Esophagus squamous epithelium (tissue), 5 donors: ENCODE measurements at regions not wholly inside any gene's neighbourhood (a gene's known extent, or its start where the extent isn't known, plus 50 kb on each side); places are given as distances from the start of the nearest gene placed in this dataset.

Source experiments
- DNase-seq: peaks from one replicate; lab custom pipeline; 2025; lab: John Stamatoyannopoulos, UW
- H3K27ac ChIP-seq, 4 donors: fragments of 200-600 bp; sonication (generic); one replicate each; pipeline ENCODE4 v1.5.1; 2016 to 2019; ENCODE audit warnings: mild to moderate bottlenecking in 1 of 4
- H3K27me3 ChIP-seq, 4 donors: fragments of 200-600 bp; sonication (generic); 1 replicate in 3 of 4; 2 replicates in 1 of 4; pipeline versions ENCODE4 v1.5.1 to v1.6.0; 2017 to 2021; ENCODE audit warnings: antibody characterized with exemption in 1 of 4
- H3K36me3 ChIP-seq, 3 donors: fragments of 200-600 bp; sonication (generic); one replicate each; pipeline ENCODE4 v1.5.1; 2016 to 2019
- H3K4me1 ChIP-seq, 3 donors: fragments of 200-600 bp; sonication (generic); one replicate each; pipeline ENCODE4 v1.5.1; 2017 to 2019
- H3K4me3 ChIP-seq, 4 donors: fragments of 200-600 bp; sonication (generic); 1 replicate in 3 of 4; 2 replicates in 1 of 4; pipeline ENCODE4 v1.5.1; 2016 to 2019; ENCODE audit warnings: mild to moderate bottlenecking in 2 of 4, moderate library complexity in 1 of 4
- H3K9me3 ChIP-seq, 3 donors: fragments of 200-600 bp; sonication (generic); one replicate each; pipeline ENCODE4 v1.5.1; 2016 to 2019
- CTCF ChIP-seq, 6 experiments: fragments of 450-650 bp in 4 of 6; fragments of 200-600 bp in 2 of 6; sonication (generic) in 2 of 6; IDR thresholded peaks; one replicate each; pipeline ENCODE4 v1.5.1; 2016 to 2019; ENCODE audit warnings: antibody characterized with exemption in 6 of 6, mild to moderate bottlenecking in 4 of 6, moderate library complexity in 4 of 6
- POLR2A ChIP-seq, 4 donors: fragments of 450-650 bp; IDR thresholded peaks; one replicate each; pipeline ENCODE4 v1.6.1; 2017; ENCODE audit warnings: antibody characterized with exemption in 4 of 4, mild to moderate bottlenecking in 4 of 4, moderate library complexity in 3 of 4
- WGBS, 2 donors: methylation state at CpG; one replicate each; pipeline ENCODE4 v1.1.5; 2018; 5-methylcytosine and 5-hydroxymethylcytosine counted together
- intact Hi-C: fragments of 100-400 bp; cut with DNase I; formaldehyde crosslinking; loops from one replicate; pipeline ENCODE4 v1.15.0; 2022
- donor health status: DM: yes; HTN: yes; CAD: no.

DNA sequence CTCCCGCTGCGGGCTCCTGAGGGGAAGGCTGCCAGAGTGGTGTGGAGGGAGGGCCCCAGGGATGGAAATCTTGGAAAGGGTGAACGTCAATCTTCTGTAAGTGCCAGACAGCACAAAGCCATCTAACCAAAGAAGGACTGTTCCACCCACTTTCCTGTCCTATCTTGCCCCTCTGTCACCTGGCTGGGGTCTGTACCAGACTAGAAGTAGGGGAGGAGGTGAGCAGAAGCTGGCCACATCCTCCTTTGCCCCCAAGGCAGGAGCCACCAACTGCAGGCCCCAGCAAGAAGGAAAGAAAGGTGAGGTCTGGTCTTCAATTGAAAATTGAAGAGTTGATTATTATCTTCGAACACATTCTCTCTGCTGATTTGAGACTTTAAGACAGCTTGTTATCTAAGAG is 214.4 kb upstream of the LEF1 start:
- intact Hi-C loops: no loop called here
- TF ChIP-seq CTCF (IDR thresholded peaks at IDR 0.05) (no peak), POLR2A (IDR thresholded peaks at IDR 0.05) (no peak)
- no peaks in the 10 kb centered on the region for H3K9me3 ChIP-seq
- no peak overlapping the region for H3K4me3 ChIP-seq
- H3K27me3 ChIP-seq: no peaks in the 10 kb centered on the region
- H3K27ac ChIP-seq: no peak overlapping the region
- no peaks in the 10 kb centered on the region for H3K36me3 ChIP-seq
- WGBS, 2 donors: 43 to 75% methylated on average over 4 of the region's 4 CpGs
- no peaks in the 10 kb centered on the region for H3K4me1 ChIP-seq
- no peak for DNase-seq

DNA sequence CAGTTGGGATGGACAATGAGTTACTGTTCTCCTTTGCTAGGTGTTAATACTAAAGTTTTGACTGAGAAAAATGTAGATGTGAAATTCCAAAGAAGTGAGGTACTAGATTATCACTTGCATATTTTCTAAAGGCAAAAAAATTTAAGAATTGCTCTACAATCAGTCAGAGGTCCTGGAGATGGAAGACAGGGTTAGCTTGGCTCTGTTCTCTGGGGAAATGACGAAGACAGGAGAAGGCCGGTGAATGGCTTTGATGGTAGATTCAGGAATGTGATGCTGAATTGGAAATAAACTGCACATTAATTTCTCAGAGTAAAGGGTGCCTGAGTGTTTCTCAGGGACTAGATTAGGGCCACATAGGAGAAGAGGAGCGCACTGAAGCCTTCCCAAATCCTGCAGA is 214.0 kb upstream of the LEF1 start:
- no peaks in the 10 kb centered on the region for H3K4me1 ChIP-seq

DNA sequence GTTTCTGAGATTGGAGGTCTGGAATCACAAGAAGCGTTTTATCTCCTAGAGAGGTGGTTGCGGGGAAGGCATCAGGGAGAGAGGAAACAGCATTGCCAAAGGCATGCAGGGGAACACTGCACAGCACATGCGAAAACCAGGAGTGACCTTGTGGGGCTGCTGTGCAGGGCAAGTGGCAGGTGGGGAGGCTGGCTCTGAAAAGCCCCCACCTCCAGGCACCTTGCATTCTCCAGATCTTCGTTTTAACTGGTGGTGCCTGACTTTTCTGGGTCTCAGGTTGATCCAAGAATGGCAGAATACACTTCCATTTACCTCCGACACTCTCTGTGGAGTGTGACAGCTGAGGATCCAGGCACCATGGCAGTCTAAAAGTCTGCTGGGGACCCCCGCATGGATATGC is 209.4 kb upstream of the LEF1 start:
- WGBS, 2 donors: 84% methylated on average over 6 of the region's 6 CpGs
- no peak overlapping the region for H3K27ac ChIP-seq
- no peak for DNase-seq
- no peak overlapping the region for H3K4me3 ChIP-seq
- H3K9me3 ChIP-seq: no peaks in the 10 kb centered on the region
- H3K4me1 ChIP-seq: no peaks in the 10 kb centered on the region
- intact Hi-C loops: no loop called here
- no peaks in the 10 kb centered on the region for H3K27me3 ChIP-seq
- H3K36me3 ChIP-seq: no peaks in the 10 kb centered on the region
- TF ChIP-seq CTCF (IDR thresholded peaks at IDR 0.05) (no peak), POLR2A (IDR thresholded peaks at IDR 0.05) (no peak)

More for the DNA sequence above, 214.0 kb upstream of the LEF1 start:
- DNase-seq: no peak
- no peak overlapping the region for H3K4me3 ChIP-seq
- 60 to 73% methylated on average over 3 of the region's 3 CpGs for whole genome bisulfite sequencing, 2 donors
- no peaks in the 10 kb centered on the region for H3K9me3 ChIP-seq
- no peak for TF ChIP-seq POLR2A (IDR thresholded peaks at IDR 0.05)
- TF ChIP-seq CTCF (IDR thresholded peaks at IDR 0.05): no peak
- H3K27ac ChIP-seq: no peak overlapping the region
- no peaks in the 10 kb centered on the region for H3K27me3 ChIP-seq
- intact Hi-C loops: no loop called here
- no peaks in the 10 kb centered on the region for H3K36me3 ChIP-seq

DNA sequence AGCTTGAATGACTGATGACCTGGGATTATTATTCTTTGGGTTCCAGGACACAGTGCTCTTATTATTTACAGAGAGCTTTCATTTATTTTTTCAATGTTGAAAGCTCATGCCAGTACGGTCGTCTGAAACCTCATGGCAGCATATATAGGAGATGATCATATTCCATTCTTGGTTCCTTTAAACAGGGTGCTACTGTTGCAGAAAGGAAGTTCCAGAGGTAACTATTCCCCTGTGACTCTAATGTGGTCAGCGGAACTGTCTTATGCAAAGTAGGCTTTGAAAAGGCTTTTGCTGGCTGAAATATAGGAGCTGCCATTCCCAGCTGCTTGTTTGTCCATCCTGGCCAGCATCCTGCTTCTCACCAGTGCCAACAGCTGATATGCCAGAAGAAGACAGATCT is 208.3 kb upstream of the LEF1 start:
- H3K36me3 ChIP-seq: no peaks in the 10 kb centered on the region

DNA sequence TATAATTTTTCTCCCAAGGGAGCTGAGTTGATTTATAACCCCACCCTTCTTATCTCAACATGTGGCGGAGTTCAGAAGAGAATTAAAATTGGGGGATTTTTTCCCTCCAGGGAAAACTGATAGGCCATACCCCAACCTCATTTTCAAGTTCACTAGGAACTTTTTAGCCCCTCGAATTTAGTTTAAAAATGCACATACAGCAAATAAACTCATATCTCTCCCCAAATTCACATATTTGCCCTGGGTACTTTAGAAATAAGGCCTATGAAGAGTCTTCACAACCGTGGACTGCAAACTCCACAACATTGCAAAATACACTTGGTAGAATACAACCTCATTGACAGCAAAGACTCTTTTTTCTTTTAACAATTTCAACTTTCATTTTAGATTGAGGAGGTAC is 206.7 kb upstream of the LEF1 start:
- H3K4me3 ChIP-seq: no peak overlapping the region
- WGBS, 2 donors: 76 to 94% methylated on average over 3 of the region's 3 CpGs
- H3K27ac ChIP-seq: no peak overlapping the region
- TF ChIP-seq POLR2A (IDR thresholded peaks at IDR 0.05) (no peak), CTCF (IDR thresholded peaks at IDR 0.05) (no peak)
- no peaks in the 10 kb centered on the region for H3K36me3 ChIP-seq
- no peak for DNase-seq
- peaks cover 0 to 24% (median 0%) of the 10 kb centered on the region in 4 donors for H3K27me3 ChIP-seq
- H3K9me3 ChIP-seq: no peaks in the 10 kb centered on the region
- H3K4me1 ChIP-seq: no peaks in the 10 kb centered on the region
- intact Hi-C loops: no loop called here

More for the DNA sequence above, 208.3 kb upstream of the LEF1 start:
- Histone ChIP-seq H3K4me3 (no peak overlapping the region), H3K4me1 (no peaks in the 10 kb centered on the region), H3K27ac (no peak overlapping the region), H3K9me3 (no peaks in the 10 kb centered on the region), H3K27me3 (peaks cover 0 to 10% (median 0%) of the 10 kb centered on the region in 4 donors)
- TF ChIP-seq CTCF (IDR thresholded peaks at IDR 0.05): no peak
- TF ChIP-seq POLR2A (IDR thresholded peaks at IDR 0.05): no peak
- intact Hi-C loops: no loop called here
- no peak for DNase-seq
- WGBS, 2 donors: 61 to 64% methylated on average over 3 of the region's 3 CpGs
